ENCODE measurements at regions not wholly inside any gene's neighbourhood (a gene's known extent, or its start where the extent isn't known, plus 50 kb on each side); places are given as distances from the start of the nearest gene placed in this dataset.

DNA sequence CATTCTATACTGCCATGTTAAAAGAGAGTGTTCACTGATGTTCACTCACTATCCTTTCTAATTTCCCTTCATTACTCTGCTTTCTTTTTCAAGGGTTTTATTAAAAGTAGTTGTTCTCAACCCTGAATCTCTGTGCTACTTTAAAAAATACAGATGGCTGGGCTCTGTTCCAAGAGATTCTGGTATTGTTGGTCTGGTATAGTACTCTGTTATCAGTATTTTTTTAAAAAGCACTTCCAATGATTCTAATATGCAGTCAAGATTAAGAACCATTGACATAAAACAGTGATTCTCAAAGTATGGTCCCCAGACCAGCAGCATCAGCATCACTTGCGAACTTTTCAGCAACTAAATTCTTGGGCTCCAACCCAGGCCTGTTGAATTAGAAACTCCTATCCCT lies 77.0 kb upstream of the STARD4 start:
- no peak overlapping the region for H3K27ac ChIP-seq
- H3K27me3 ChIP-seq = no peaks in the 10 kb centered on the region
- no peak for DNase-seq
- no peak for TF ChIP-seq POLR2A (IDR thresholded peaks at IDR 0.05)
- TF ChIP-seq, protein P1, sequence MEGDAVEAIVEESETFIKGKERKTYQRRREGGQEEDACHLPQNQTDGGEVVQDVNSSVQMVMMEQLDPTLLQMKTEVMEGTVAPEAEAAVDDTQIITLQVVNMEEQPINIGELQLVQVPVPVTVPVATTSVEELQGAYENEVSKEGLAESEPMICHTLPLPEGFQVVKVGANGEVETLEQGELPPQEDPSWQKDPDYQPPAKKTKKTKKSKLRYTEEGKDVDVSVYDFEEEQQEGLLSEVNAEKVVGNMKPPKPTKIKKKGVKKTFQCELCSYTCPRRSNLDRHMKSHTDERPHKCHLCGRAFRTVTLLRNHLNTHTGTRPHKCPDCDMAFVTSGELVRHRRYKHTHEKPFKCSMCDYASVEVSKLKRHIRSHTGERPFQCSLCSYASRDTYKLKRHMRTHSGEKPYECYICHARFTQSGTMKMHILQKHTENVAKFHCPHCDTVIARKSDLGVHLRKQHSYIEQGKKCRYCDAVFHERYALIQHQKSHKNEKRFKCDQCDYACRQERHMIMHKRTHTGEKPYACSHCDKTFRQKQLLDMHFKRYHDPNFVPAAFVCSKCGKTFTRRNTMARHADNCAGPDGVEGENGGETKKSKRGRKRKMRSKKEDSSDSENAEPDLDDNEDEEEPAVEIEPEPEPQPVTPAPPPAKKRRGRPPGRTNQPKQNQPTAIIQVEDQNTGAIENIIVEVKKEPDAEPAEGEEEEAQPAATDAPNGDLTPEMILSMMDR (IDR thresholded peaks at IDR 0.05) = no peak
- H3K4me1 ChIP-seq (replicated peaks in 1 of 2) = peaks cover 6 to 12% of the 10 kb centered on the region in 2 donors
- H3K4me3 ChIP-seq = no peak overlapping the region
- no peaks in the 10 kb centered on the region for H3K9me3 ChIP-seq (replicated peaks in 1 of 3)
- intact Hi-C loops (cut with DNase I) = no loop called here
- WGBS, 4 donors = 90 to 100% (median 94%) methylated on average over 1 of the region's 1 CpG
- H3K36me3 ChIP-seq (replicated peaks in 1 of 2) = no peaks in the 10 kb centered on the region

DNA sequence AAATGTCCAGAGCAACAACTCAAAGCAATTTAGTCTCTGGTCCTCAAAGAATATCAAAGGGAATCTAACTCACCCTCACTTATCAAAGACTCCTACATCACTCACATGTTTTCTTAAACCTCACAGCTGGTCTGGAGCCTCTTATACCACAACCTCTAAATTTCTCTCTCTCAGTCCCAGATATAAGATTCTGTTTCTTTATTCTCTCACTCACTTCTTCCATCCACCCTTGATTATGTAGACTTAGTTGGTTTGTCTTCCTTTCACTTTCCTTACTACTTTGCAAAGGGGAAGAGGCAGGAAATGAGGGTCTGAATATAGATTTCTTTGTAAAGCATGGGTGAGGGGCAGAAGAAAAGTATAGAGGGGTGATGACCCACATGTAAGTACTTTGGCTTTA lies 75.4 kb upstream of the STARD4 start:
- Histone ChIP-seq H3K9me3 (replicated peaks in 1 of 3) (no peaks in the 10 kb centered on the region), H3K27me3 (no peaks in the 10 kb centered on the region), H3K27ac (no peak overlapping the region), H3K36me3 (replicated peaks in 1 of 2) (no peaks in the 10 kb centered on the region), H3K4me1 (replicated peaks in 1 of 2) (peaks cover 6 to 14% of the 10 kb centered on the region in 2 donors), H3K4me3 (no peak overlapping the region)
- DNase-seq = no peak
- TF ChIP-seq POLR2A (IDR thresholded peaks at IDR 0.05) = no peak
- TF ChIP-seq, protein P1 (IDR thresholded peaks at IDR 0.05) = no peak
- intact Hi-C loops (cut with DNase I) = no loop called here

DNA sequence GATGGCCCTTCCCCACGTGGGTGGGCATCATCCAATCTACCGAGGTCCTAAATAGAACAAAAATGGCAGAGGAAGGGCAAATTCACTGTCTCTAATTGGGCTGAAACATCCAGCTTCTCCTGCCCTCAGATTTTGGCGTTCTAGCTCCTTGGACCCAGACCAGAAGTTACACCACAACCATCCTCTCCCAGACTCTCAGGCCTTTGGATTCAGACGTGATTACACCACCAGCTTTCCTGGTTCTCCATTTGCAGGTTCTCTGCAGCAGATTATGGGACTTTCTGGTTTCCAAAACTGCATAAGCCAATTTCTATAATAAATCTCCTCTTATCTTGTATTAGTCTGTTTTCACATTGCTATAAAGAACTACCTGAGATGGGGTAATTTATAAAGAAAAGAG lies 73.6 kb upstream of the STARD4 start:
- no peak for DNase-seq
- H3K36me3 ChIP-seq (replicated peaks in 1 of 2) = no peaks in the 10 kb centered on the region
- H3K9me3 ChIP-seq (replicated peaks in 1 of 3) = no peaks in the 10 kb centered on the region
- H3K4me1 ChIP-seq (replicated peaks in 1 of 2) = peaks cover 6 to 14% of the 10 kb centered on the region in 2 donors
- H3K27me3 ChIP-seq = no peaks in the 10 kb centered on the region
- no peak overlapping the region for H3K27ac ChIP-seq
- intact Hi-C loops (cut with DNase I) = no loop called here
- TF ChIP-seq, protein P1 (IDR thresholded peaks at IDR 0.05) = no peak
- H3K4me3 ChIP-seq = no peak overlapping the region
- WGBS, 4 donors = 72 to 81% (median 76%) methylated on average over 4 of the region's 4 CpGs

DNA sequence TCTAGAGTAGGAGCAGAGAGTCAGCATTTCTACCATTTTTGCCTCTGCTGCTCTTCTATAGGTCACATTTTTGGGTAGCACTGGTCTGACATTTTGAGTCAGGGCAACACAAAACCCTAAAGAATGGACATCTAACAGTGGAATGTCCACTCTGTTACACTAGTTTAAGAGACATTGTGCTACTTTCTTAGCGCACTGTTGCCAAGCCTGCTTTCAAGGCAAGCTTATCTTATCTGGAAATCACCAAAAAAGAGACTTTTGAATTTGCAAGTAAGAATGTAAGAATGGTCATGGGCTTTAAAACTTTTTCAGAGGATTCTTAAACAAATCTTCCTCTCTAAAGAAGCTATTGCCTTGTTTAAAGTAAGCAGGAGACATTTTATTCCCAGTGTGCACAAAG lies 73.0 kb upstream of the STARD4 start:
- peaks cover 6 to 14% of the 10 kb centered on the region in 2 donors for H3K4me1 ChIP-seq (replicated peaks in 1 of 2)
- no peak overlapping the region for H3K4me3 ChIP-seq
- no peaks in the 10 kb centered on the region for H3K27me3 ChIP-seq
- no peaks in the 10 kb centered on the region for H3K36me3 ChIP-seq (replicated peaks in 1 of 2)
- H3K27ac ChIP-seq = no peak overlapping the region
- peak in 1 of 7 donors; percentile 33 for DNase-seq
- H3K9me3 ChIP-seq (replicated peaks in 1 of 3) = no peaks in the 10 kb centered on the region
- intact Hi-C loops (cut with DNase I) = no loop called here
- WGBS, 4 donors = 32 to 71% (median 48%) methylated on average over 1 of the region's 1 CpG
- TF ChIP-seq, protein P1 (IDR thresholded peaks at IDR 0.05) = no peak
- no peak for TF ChIP-seq POLR2A (IDR thresholded peaks at IDR 0.05)
